Loucy (cell line): ENCODE measurements at regions not wholly inside any gene's neighbourhood (a gene's known extent, or its start where the extent isn't known, plus 50 kb on each side); places are given as distances from the start of the nearest gene placed in this dataset.

Experiments used
- CTCF ChIP-seq: fragments of 200-600 bp; sonication (generic); conservative IDR thresholded peaks from 2 replicates; pipeline ENCODE4 v1.5.1; 2014; ENCODE audit warnings: mild to moderate bottlenecking, antibody characterized with exemption, low read length
- EZH2phosphoT487 ChIP-seq: fragments of 200-600 bp; IDR thresholded peaks from 2 replicates; pipeline ENCODE4 v1.6.1; 2018; ENCODE audit warnings: antibody characterized with exemption, mild to moderate bottlenecking, moderate library complexity, borderline replicate concordance

GRCh38 chr1:201775380-201775779, 53.6 kb upstream of the IPO9 start:
- TF ChIP-seq CTCF: no peak
- no peak for TF ChIP-seq EZH2phosphoT487
